HG03565 (cell line): ENCODE measurements at regions not wholly inside any gene's neighbourhood (a gene's known extent, or its start where the extent isn't known, plus 50 kb on each side); places are given as distances from the start of the nearest gene placed in this dataset.

Source experiments
- ATAC-seq: cut with Tn5 transposase; IDR thresholded peaks from one replicate; pipeline ENCODE4 v1.9.1; 2021; ENCODE audit warnings: mild to moderate bottlenecking, moderate library complexity; ENCODE audit not compliant: unreplicated experiment

GRCh38 chr2:71851094-71851750 is 296.4 kb downstream of the CYP26B1 start:
- no peak for ATAC-seq

DNA sequence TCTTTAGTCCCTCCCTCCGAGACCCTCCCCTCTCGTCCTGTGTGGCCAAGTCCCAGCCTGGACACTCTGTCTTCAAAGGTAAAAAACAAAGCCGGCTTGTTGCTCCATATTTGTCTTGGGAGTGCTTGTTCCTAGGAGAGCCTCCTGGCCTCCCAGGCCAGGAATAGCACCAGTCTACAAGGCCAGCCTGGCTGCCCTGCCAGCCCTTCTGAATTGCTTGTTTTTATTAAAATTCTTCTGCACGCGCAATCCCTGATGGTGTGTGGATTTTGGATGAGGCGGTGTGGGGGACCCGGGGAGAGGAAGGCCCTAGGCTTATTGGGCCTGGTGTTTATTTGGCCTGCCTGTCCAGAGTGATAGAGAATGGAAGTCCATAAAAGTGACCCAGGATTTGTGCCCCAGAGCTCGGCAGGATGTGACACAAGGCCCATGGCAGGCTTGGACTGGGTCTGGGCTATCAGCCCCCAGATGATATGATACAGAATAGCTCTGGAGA is 297.3 kb downstream of the CYP26B1 start:
- no peak for ATAC-seq

- ATAC-seq = no peak
Measured at GRCh38 chr2:71849607-71850305, 297.9 kb downstream of the CYP26B1 start.

GRCh38 chr2:71849111-71849510 is 298.6 kb downstream of the CYP26B1 start:
- no peak for ATAC-seq

DNA sequence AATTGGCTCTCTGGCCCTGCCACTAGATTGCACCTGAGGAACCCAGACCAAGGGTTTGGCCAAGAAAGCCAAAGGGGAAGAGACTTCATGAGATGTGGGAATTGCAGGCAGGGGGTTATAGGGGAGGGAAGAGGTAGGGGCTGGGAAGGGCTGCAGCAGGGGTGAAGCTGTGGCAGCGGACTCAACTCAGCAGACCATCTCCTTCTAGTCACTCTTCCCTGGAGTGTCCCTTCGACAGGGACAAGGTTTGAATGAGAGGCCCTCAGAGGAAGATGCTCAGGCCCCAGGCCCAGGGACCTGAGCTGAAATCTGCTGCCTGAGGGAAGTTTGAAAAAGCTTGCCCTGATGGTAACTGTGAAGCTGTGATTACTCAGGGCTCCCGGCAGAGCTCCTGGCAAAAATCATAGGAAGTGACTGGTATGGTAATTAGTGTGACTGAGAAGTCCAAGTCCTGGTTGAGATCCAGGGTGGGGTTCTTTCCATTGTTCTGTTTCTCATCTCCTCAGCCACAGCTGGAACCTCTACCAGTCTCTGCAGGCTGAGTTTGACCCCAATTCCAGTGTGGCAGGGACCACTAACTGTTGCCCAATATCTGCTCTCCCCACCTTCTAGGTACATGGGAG is 300.9 kb downstream of the CYP26B1 start:
- no peak for ATAC-seq

DNA sequence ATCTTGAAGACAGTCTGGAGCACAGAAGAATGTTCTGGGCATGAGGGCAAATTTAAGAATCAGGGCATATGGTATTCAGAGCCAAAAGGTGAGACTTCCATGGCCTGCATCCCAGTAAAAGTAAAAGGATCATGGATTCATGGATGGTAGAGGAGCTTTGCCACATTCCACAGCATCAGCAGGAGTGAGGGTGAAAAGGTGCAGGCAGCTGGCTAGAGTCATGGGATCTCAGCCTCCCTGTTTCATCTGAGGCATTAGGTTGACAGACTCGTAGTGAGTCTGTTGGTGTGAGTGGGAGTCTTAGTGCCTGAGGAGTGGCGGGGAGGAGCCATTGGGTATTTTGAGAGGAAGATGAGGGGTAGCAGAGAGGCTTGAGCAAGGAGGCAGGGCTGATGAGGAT is 301.6 kb downstream of the CYP26B1 start:
- no peak for ATAC-seq

- no peak for ATAC-seq
Measured at GRCh38 chr2:71844967-71845366, 302.7 kb downstream of the CYP26B1 start.

- ATAC-seq = no peak
Measured at GRCh38 chr2:71843391-71843850, 304.2 kb downstream of the CYP26B1 start.

DNA sequence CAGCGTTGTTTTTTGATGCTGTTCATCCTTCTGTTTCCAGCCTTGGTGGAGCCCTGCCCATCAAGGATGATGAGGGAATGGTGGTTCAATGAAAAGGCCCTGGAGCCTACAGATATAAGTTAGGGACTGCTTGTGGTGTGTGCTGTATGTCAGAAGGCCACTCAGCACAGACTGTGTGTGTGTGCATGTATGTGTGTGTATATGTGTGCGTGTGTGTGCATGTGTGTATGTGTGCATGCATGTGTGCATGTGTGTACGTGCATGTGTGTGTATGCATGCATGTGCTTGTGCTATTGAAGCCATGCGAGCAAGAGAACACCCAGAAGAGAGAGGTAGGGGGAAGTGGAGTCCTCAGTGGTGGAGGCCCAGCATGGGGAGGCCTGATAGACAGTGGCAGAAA is 304.9 kb downstream of the CYP26B1 start:
- no peak for ATAC-seq

GRCh38 chr2:71839826-71840225 is 307.8 kb downstream of the CYP26B1 start:
- ATAC-seq = no peak

GRCh38 chr2:71834796-71835195 is 312.9 kb downstream of the CYP26B1 start:
- ATAC-seq = no peak

- ATAC-seq = no peak
Measured at GRCh38 chr2:71833855-71834560, 313.7 kb downstream of the CYP26B1 start.

DNA sequence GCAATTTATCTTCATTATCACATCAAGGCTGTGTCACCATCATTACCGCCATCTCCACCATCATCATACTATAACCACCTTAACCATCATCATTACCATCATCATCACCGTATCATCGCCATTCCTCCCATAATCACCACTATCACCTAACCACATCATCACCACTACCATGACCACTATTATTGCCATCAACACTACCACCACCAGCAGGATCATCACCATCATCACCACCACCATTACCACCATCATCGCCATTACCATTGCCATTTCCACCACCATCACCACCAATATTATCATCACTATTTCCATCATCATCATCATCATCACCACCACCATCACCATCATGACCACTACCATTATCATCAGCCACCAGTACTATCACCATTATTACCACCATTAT is 314.4 kb downstream of the CYP26B1 start:
- no peak for ATAC-seq

- no peak for ATAC-seq
Measured at GRCh38 chr2:71832844-71833243, 314.8 kb downstream of the CYP26B1 start.

DNA sequence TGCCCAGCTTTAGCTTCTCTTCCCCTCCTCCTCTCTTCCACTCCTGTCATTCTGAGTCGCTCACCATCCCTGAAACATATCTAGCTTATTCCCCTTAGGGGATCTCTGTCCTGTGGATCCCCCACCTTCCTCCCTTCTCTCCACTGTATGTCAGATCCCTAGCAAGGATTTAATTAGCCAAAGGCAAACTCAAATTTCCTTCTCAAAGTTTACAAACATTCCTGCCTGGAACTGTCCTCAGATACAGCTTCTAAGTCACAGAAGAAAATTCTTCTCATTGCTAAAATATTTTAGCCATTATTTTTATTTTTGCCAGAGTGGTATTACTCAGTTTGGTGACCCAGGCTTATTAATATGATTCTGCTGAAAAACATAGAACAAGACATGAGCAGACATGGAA is 315.3 kb downstream of the CYP26B1 start:
- no peak for ATAC-seq

DNA sequence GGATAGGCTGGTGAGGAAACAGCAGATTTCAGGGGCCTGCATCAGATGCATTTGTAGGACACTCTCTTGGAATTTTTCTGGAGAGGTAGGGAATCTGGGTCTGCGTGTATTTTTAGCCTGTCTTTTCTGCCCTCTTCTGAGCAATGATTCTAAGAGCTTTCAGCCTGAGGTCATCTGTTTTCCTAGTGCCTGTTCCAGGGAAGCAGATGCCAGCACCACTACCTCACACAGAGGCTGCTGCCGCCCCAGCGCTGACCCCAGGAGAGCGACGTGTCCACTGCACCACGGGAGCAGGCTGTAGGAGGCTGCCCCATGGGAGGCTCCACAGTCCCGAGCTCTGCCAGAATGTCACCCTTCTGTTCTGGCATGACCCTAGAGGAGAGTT is 316.5 kb downstream of the CYP26B1 start:
- no peak for ATAC-seq

GRCh38 chr2:71830497-71831192 is 317.0 kb downstream of the CYP26B1 start:
- ATAC-seq = no peak

GRCh38 chr2:71829008-71829407 is 318.7 kb downstream of the CYP26B1 start:
- no peak for ATAC-seq

DNA sequence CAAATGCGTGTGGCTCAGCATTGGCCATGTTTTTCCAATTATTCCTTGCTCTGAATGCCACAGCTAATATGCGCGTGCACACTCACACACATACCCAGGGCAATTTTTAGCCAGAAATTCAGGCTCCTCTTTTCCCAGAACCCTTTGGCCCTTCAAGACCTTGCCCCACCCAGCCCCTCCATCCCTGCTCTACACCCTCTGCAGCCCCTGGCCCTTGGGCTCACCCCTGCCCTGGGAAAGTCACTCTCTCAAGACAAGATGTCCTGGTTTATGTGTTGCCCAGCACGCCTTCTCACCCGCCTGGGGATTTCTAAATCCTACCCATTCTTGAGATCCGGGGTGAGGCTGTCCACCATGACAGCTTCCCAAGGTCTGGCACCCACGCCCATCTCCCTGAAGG is 319.7 kb downstream of the CYP26B1 start:
- ATAC-seq = no peak

DNA sequence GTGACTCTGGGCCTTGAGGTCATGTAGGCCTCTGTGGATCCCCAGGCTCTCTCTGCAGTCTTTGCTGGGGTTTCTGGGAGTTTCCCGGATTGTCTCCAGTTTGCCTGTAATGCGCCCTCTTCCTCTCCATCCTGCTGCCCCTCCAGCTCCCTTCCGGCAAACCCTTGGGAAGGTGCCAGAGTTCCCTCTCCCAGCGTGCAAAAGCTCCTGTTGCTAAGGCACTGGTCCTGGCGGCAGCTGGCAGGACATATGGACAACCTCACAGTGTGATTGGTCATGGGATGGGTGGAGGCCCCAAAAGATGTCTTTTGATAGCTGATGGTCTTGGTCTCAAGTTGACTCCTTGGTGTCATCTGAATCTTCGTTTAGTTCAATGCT is 320.1 kb downstream of the CYP26B1 start:
- no peak for ATAC-seq
